ENCODE measurements at regions not wholly inside any gene's neighbourhood (a gene's known extent, or its start where the extent isn't known, plus 50 kb on each side); places are given as distances from the start of the nearest gene placed in this dataset.

GRCh38 chr10:28984431-28984830 lies 304.4 kb upstream of the LYZL1 start:
- TF ChIP-seq POLR2AphosphoS5 (IDR thresholded peaks at IDR 0.05) (no peak), CTCF (IDR thresholded peaks at IDR 0.05) (no peak), POLR2A (IDR thresholded peaks at IDR 0.05) (no peak)
